Neural cell (in vitro differentiated cells): ENCODE measurements at regions not wholly inside any gene's neighbourhood (a gene's known extent, or its start where the extent isn't known, plus 50 kb on each side); places are given as distances from the start of the nearest gene placed in this dataset.

Experiments
- H2AFZ ChIP-seq: fragments of 200-600, 300-800 bp; sonication (generic), shearing (Covaris generic); 2 replicates; pipeline ENCODE4 v1.6.0; 2014; ENCODE audit warnings: low read depth, mild to moderate bottlenecking, antibody characterized with exemption, low read length, moderate library complexity
- H3F3A ChIP-seq: fragments of 200-600 bp; shearing (Covaris generic); 2 replicates; pipeline ENCODE4 v1.6.1; 2016; ENCODE audit warnings: mild to moderate bottlenecking, moderate library complexity, mixed read lengths, antibody characterized with exemption, low read length; ENCODE audit not compliant: insufficient read depth, poor library complexity, severe bottlenecking
- H3K27ac ChIP-seq: fragments of 200-600, 300-800 bp; sonication (generic), shearing (Covaris generic); 2 replicates; pipeline ENCODE4 v1.5.1; 2014; ENCODE audit warnings: mild to moderate bottlenecking, low read length, moderate library complexity
- H3K27me3 ChIP-seq: fragments of 300-800, 200-600 bp; sonication (generic), shearing (Covaris generic); 2 replicates; pipeline ENCODE4 v1.6.0; 2014; ENCODE audit warnings: mild to moderate bottlenecking, low read depth, low read length, moderate library complexity; ENCODE audit not compliant: insufficient read depth
- H3K36me3 ChIP-seq: fragments of 300-800, 200-600 bp; sonication (generic), shearing (Covaris generic); 2 replicates; pipeline ENCODE4 v1.5.1; 2014; ENCODE audit warnings: mild to moderate bottlenecking, antibody characterized with exemption, low read length, moderate library complexity; ENCODE audit not compliant: insufficient read depth
- H3K4me2 ChIP-seq: fragments of 300-800, 200-600 bp; sonication (generic), shearing (Covaris generic); 2 replicates; pipeline ENCODE4 v1.6.0; 2014; ENCODE audit warnings: mild to moderate bottlenecking, low read length
- H3K4me3 ChIP-seq: fragments of 300-800, 200-600 bp; sonication (generic), shearing (Covaris generic); 2 replicates; pipeline ENCODE4 v1.5.1; 2014; ENCODE audit warnings: mild to moderate bottlenecking, low read length, moderate library complexity
- H3K79me2 ChIP-seq: fragments of 200-600 bp; shearing (Covaris generic); replicated peaks from 2 replicates; pipeline ENCODE4 v1.6.0; 2014; ENCODE audit warnings: mild to moderate bottlenecking, low read length, moderate library complexity; ENCODE audit not compliant: insufficient read depth
- H3K9ac ChIP-seq: fragments of 300-800, 200-600 bp; sonication (generic), shearing (Covaris generic); 2 replicates; pipeline ENCODE4 v1.6.1; 2016; ENCODE audit warnings: mild to moderate bottlenecking, low read length, mixed read lengths
- H3K9me2 ChIP-seq: fragments of 200-600 bp; shearing (Covaris generic); 2 replicates; pipeline ENCODE4 v1.6.1; 2016; ENCODE audit warnings: mild to moderate bottlenecking, low read length, mixed read lengths; ENCODE audit not compliant: insufficient read depth
- H3K9me3 ChIP-seq: fragments of 200-600, 300-800 bp; sonication (generic), shearing (Covaris generic); 2 replicates; pipeline ENCODE4 v1.6.1; 2016; ENCODE audit warnings: mild to moderate bottlenecking, mixed run types, low read length, moderate library complexity, mixed read lengths
- H4K20me1 ChIP-seq: fragments of 200-600 bp; shearing (Covaris generic); 2 replicates; pipeline ENCODE4 v1.6.1; 2016; ENCODE audit warnings: mild to moderate bottlenecking, mixed run types; ENCODE audit not compliant: insufficient read depth
- CTCF ChIP-seq: fragments of 450-650 bp; IDR thresholded peaks from 2 replicates; pipeline ENCODE4 v1.5.1; 2014; ENCODE audit warnings: antibody characterized with exemption, mild to moderate bottlenecking, moderate library complexity; ENCODE audit not compliant: poor library complexity, severe bottlenecking
- EP300 ChIP-seq: fragments of 450-650 bp; conservative IDR thresholded peaks from 2 replicates; pipeline ENCODE4 v1.6.1; 2014; ENCODE audit warnings: antibody characterized with exemption, mild to moderate bottlenecking, moderate library complexity; ENCODE audit not compliant: poor library complexity, severe bottlenecking
- EZH2 ChIP-seq: fragments of 200-600, 300-800 bp; shearing (Covaris generic), sonication (generic); IDR thresholded peaks from 2 replicates; pipeline ENCODE4 v1.6.1; 2014; ENCODE audit warnings: antibody characterized with exemption, low read length, borderline replicate concordance, mild to moderate bottlenecking; ENCODE audit not compliant: insufficient read depth, poor library complexity, severe bottlenecking
- MXI1 ChIP-seq: fragments of 450-650 bp; conservative IDR thresholded peaks from 2 replicates; pipeline ENCODE4 v1.6.1; 2014; ENCODE audit warnings: antibody characterized with exemption, mild to moderate bottlenecking; ENCODE audit not compliant: poor library complexity, severe bottlenecking
- POLR2AphosphoS5 ChIP-seq: IDR thresholded peaks from 2 replicates; pipeline ENCODE4 v1.6.1; 2012
- RAD21 ChIP-seq: fragments of 450-650 bp; conservative IDR thresholded peaks from 2 replicates; pipeline ENCODE4 v1.6.1; 2014; ENCODE audit warnings: antibody characterized with exemption, mild to moderate bottlenecking, moderate library complexity
- REST ChIP-seq: IDR thresholded peaks from 2 replicates; pipeline ENCODE4 v1.6.1; 2012; ENCODE audit warnings: borderline replicate concordance
- SMC3 ChIP-seq: fragments of 450-650 bp; conservative IDR thresholded peaks from 2 replicates; pipeline ENCODE4 v1.6.1; 2014; ENCODE audit warnings: antibody characterized with exemption, mild to moderate bottlenecking, moderate library complexity; ENCODE audit not compliant: poor library complexity
- TAF1 ChIP-seq: IDR thresholded peaks from 2 replicates; pipeline ENCODE4 v1.6.1; 2012; ENCODE audit warnings: low read depth

- no peaks in the 10 kb centered on the region for H3K9me3 ChIP-seq
- H2AFZ ChIP-seq, result no peak overlapping the region
- H3K79me2 ChIP-seq, result no peaks in the 10 kb centered on the region
- H3K4me2 ChIP-seq, result no peak overlapping the region
- no peak overlapping the region for H3K27ac ChIP-seq
- no peaks in the 10 kb centered on the region for H3K9me2 ChIP-seq
- no peaks in the 10 kb centered on the region for H3K36me3 ChIP-seq
- no peaks in the 10 kb centered on the region for H3F3A ChIP-seq
- no peak overlapping the region for H3K4me3 ChIP-seq
- no peaks in the 10 kb centered on the region for H4K20me1 ChIP-seq
- TF ChIP-seq POLR2AphosphoS5 (no peak), REST (no peak), SMC3 (no peak), EZH2 (no peak), RAD21 (no peak), EP300 (no peak), MXI1 (no peak), TAF1 (no peak), CTCF (no peak)
- no peaks in the 10 kb centered on the region for H3K27me3 ChIP-seq
- H3K9ac ChIP-seq, result no peak overlapping the region
These were observed 81.1 kb upstream of the ADO start for GRCh38 chr10:62723375-62723774.

GRCh38 chr10:62724465-62724864 lies 80.1 kb upstream of the ADO start:
- Histone ChIP-seq H3K9me2 (no peaks in the 10 kb centered on the region), H3K4me2 (no peak overlapping the region), H3K79me2 (no peaks in the 10 kb centered on the region), H4K20me1 (no peaks in the 10 kb centered on the region), H3K9ac (no peak overlapping the region), H2AFZ (no peak overlapping the region), H3K9me3 (no peaks in the 10 kb centered on the region), H3K4me3 (no peak overlapping the region), H3F3A (no peaks in the 10 kb centered on the region), H3K27me3 (no peaks in the 10 kb centered on the region), H3K36me3 (no peaks in the 10 kb centered on the region), H3K27ac (no peak overlapping the region)
- TF ChIP-seq REST (no peak), TAF1 (no peak), MXI1 (no peak), RAD21 (no peak), SMC3 (no peak), CTCF (no peak), EP300 (no peak), POLR2AphosphoS5 (no peak), EZH2 (no peak)
